ENCODE measurements at regions not wholly inside any gene's neighbourhood (a gene's known extent, or its start where the extent isn't known, plus 50 kb on each side); places are given as distances from the start of the nearest gene placed in this dataset.

GRCh38 chr4:115929373-115929772 is 816.0 kb upstream of the NDST4 start:
- Histone ChIP-seq H3K36me3 (no peaks in the 10 kb centered on the region), H3K27ac (replicated peaks) (no peak overlapping the region), H3K9me3 (replicated peaks) (peaks cover 27% of the 10 kb centered on the region), H3K4me1 (no peaks in the 10 kb centered on the region), H3K4me3 (no peak overlapping the region), H3K27me3 (ENCODE audit: low read depth) (no peaks in the 10 kb centered on the region)
- no peak for DNase-seq
- TF ChIP-seq CTCF (IDR thresholded peaks at IDR 0.05; ENCODE audit: borderline replicate concordance): no peak
- intact Hi-C loops (cut with micrococcal nuclease): no loop called here

GRCh38 chr4:115927382-115927781 is 814.0 kb upstream of the NDST4 start:
- Histone ChIP-seq H3K36me3 (no peaks in the 10 kb centered on the region), H3K27ac (replicated peaks) (no peak overlapping the region), H3K9me3 (replicated peaks) (peaks cover 16% of the 10 kb centered on the region), H3K27me3 (ENCODE audit: low read depth) (no peaks in the 10 kb centered on the region), H3K4me3 (no peak overlapping the region), H3K4me1 (no peaks in the 10 kb centered on the region)
- no peak for DNase-seq
- TF ChIP-seq CTCF (IDR thresholded peaks at IDR 0.05; ENCODE audit: borderline replicate concordance): no peak
- intact Hi-C loops (cut with micrococcal nuclease): no loop called here

GRCh38 chr4:115923152-115923551 is 809.7 kb upstream of the NDST4 start:
- H3K27me3 ChIP-seq (ENCODE audit: low read depth): no peaks in the 10 kb centered on the region
- no peak overlapping the region for H3K27ac ChIP-seq (replicated peaks)
- no peaks in the 10 kb centered on the region for H3K36me3 ChIP-seq
- TF ChIP-seq CTCF (IDR thresholded peaks at IDR 0.05; ENCODE audit: borderline replicate concordance): no peak
- H3K9me3 ChIP-seq (replicated peaks): no peaks in the 10 kb centered on the region
- intact Hi-C loops (cut with micrococcal nuclease): no loop called here
- no peaks in the 10 kb centered on the region for H3K4me1 ChIP-seq
- DNase-seq: no peak
- no peak overlapping the region for H3K4me3 ChIP-seq

- H3K4me3 ChIP-seq: no peak overlapping the region
- no peaks in the 10 kb centered on the region for H3K9me3 ChIP-seq (replicated peaks)
- H3K4me1 ChIP-seq: no peaks in the 10 kb centered on the region
- no peak overlapping the region for H3K27ac ChIP-seq (replicated peaks)
- no peak for DNase-seq
- H3K27me3 ChIP-seq (ENCODE audit: low read depth): no peaks in the 10 kb centered on the region
- intact Hi-C loops (cut with micrococcal nuclease): no loop called here
- no peak for TF ChIP-seq CTCF (IDR thresholded peaks at IDR 0.05; ENCODE audit: borderline replicate concordance)
- no peaks in the 10 kb centered on the region for H3K36me3 ChIP-seq
Measured at GRCh38 chr4:115920637-115921036, 807.2 kb upstream of the NDST4 start.

GRCh38 chr4:115918149-115918548 is 804.7 kb upstream of the NDST4 start:
- TF ChIP-seq CTCF (IDR thresholded peaks at IDR 0.05; ENCODE audit: borderline replicate concordance): no peak
- no peaks in the 10 kb centered on the region for H3K4me1 ChIP-seq
- no peak for DNase-seq

GRCh38 chr4:115906428-115906827 is 793.0 kb upstream of the NDST4 start:
- peaks cover 32% of the 10 kb centered on the region for H3K9me3 ChIP-seq (replicated peaks)
- no peaks in the 10 kb centered on the region for H3K36me3 ChIP-seq
- DNase-seq: no peak
- TF ChIP-seq CTCF (IDR thresholded peaks at IDR 0.05; ENCODE audit: borderline replicate concordance): no peak
- no peaks in the 10 kb centered on the region for H3K4me1 ChIP-seq
- H3K4me3 ChIP-seq: no peak overlapping the region
- H3K27ac ChIP-seq (replicated peaks): no peak overlapping the region
- H3K27me3 ChIP-seq (ENCODE audit: low read depth): no peaks in the 10 kb centered on the region
- intact Hi-C loops (cut with micrococcal nuclease): no loop called here

More at GRCh38 chr4:115918149-115918548, 804.7 kb upstream of the NDST4 start:
- Histone ChIP-seq H3K36me3 (no peaks in the 10 kb centered on the region), H3K9me3 (replicated peaks) (no peaks in the 10 kb centered on the region), H3K27me3 (ENCODE audit: low read depth) (no peaks in the 10 kb centered on the region), H3K4me3 (no peak overlapping the region), H3K27ac (replicated peaks) (no peak overlapping the region)
- intact Hi-C loops (cut with micrococcal nuclease): no loop called here

Measured in left ventricle myocardium inferior (tissue), 1 donor.